Adrenal gland (tissue), 9 donors: ENCODE measurements at regions not wholly inside any gene's neighbourhood (a gene's known extent, or its start where the extent isn't known, plus 50 kb on each side); places are given as distances from the start of the nearest gene placed in this dataset.
"Not testable (repeated sequence)": the region's sequence is repeated elsewhere in the genome, so short reads cannot be mapped to it uniquely, and the experiment has no call there.

ENCODE experiments used
- DNase-seq, 7 donors: peaks; one replicate each; pipeline ENCODE4 v3.0.0-alpha.2; 2019 to 2020
- H3K27ac ChIP-seq, 5 donors: fragments of 200-600 bp; sonication (generic) in 4 of 5; 1 replicate in 3 of 5; 2 replicates in 2 of 5; pipeline versions ENCODE4 v1.5.1 to v1.8.0; 2016 to 2020; ENCODE audit warnings: mild to moderate bottlenecking in 1 of 5
- H3K27me3 ChIP-seq: fragments of 200-600 bp; 2 replicates; pipeline ENCODE4 v1.8.0; 2021
- H3K36me3 ChIP-seq, 2 donors: fragments of 200-600 bp; replicated peaks in 1 of 2; 1 replicate in 1 of 2; 2 replicates in 1 of 2; pipeline versions ENCODE4 v1.5.1 to v1.8.0; 2018 to 2022
- H3K4me1 ChIP-seq, 2 donors: fragments of 200-600 bp; replicated peaks in 1 of 2; 1 replicate in 1 of 2; 2 replicates in 1 of 2; pipeline versions ENCODE4 v1.5.1 to v1.8.0; 2018 to 2021
- H3K4me3 ChIP-seq, 4 donors: fragments of 200-600 bp; sonication (generic) in 3 of 4; one replicate each; pipeline ENCODE4 v1.5.1; 2016 to 2018
- H3K9me3 ChIP-seq, 3 donors: fragments of 200-600 bp; sonication (generic) in 1 of 3; replicated peaks in 1 of 3; 1 replicate in 2 of 3; 2 replicates in 1 of 3; pipeline versions ENCODE4 v1.5.1 to v1.8.0; 2016 to 2021
- POLR2A ChIP-seq, 2 donors: fragments of 450-650 bp; IDR thresholded peaks; one replicate each; pipeline ENCODE4 v1.6.1; 2017; ENCODE audit warnings: antibody characterized with exemption in 2 of 2, mild to moderate bottlenecking in 2 of 2, moderate library complexity in 1 of 2
- WGBS, 4 donors: extraction: QIAGEN DNeasy Blood & Tissue Kit in 2 of 4; methylation state at CpG; one replicate each; pipeline versions ENCODE4 v1.1.5 to v1.1.7; 2013 to 2017; 5-methylcytosine and 5-hydroxymethylcytosine counted together
- intact Hi-C, 2 donors: fragments of 100-400 bp; cut with DNase I; formaldehyde crosslinking; loops; one replicate each; pipeline versions ENCODE4 v1.14.1 to v1.15.0; 2022 to 2023
- TF ChIP-seq, protein P1 (sequence below), 6 experiments: fragments of 450-650 bp in 4 of 6; fragments of 200-600 bp in 2 of 6; sonication (generic) in 1 of 6; IDR thresholded peaks; 1 replicate in 5 of 6; 2 replicates in 1 of 6; pipeline versions ENCODE4 v1.5.1 to v1.8.0; 2016 to 2021; ENCODE audit warnings: antibody characterized with exemption in 6 of 6, mild to moderate bottlenecking in 2 of 6, moderate library complexity in 1 of 6
- donor health status: healthy with polysubstance abuse.
- donor health status: Bipolar disorder and iron deficiency.
- donor health status: DM: yes; HTN: yes; CAD: no.
- donor health status: DM: no; HTN: no; CAD: no.
- donor health status: DM: no; HTN: no; CAD: no.

DNA sequence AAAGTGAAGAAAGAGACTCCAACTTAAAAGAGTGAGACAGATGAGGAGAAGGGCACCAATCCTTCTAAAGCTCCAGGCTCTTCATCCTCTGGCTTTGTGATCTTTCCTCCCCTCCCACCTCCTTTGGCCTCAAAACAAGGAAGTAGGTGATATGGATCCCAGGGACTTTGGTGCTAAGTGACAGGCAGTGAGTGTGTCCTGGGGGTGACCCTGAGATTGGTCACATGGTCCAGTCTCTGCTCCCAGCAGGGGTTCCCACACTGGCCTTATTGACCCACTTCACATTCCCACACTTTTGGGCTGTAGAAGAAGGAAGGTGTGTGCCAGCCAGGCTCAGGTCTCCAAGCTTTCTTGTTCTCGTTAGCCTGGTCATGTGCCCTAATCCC lies 401.2 kb upstream of the PROX1 start:
- 10 to 78% (median 51%) methylated on average over 1 of the region's 1 CpG for WGBS, 4 donors
- H3K27me3 ChIP-seq: no peaks in the 10 kb centered on the region
- TF ChIP-seq, protein P1, sequence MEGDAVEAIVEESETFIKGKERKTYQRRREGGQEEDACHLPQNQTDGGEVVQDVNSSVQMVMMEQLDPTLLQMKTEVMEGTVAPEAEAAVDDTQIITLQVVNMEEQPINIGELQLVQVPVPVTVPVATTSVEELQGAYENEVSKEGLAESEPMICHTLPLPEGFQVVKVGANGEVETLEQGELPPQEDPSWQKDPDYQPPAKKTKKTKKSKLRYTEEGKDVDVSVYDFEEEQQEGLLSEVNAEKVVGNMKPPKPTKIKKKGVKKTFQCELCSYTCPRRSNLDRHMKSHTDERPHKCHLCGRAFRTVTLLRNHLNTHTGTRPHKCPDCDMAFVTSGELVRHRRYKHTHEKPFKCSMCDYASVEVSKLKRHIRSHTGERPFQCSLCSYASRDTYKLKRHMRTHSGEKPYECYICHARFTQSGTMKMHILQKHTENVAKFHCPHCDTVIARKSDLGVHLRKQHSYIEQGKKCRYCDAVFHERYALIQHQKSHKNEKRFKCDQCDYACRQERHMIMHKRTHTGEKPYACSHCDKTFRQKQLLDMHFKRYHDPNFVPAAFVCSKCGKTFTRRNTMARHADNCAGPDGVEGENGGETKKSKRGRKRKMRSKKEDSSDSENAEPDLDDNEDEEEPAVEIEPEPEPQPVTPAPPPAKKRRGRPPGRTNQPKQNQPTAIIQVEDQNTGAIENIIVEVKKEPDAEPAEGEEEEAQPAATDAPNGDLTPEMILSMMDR (IDR thresholded peaks at IDR 0.05): no peak
- TF ChIP-seq POLR2A (IDR thresholded peaks at IDR 0.05): no peak
- intact Hi-C loops: no loop called here
- no peaks in the 10 kb centered on the region for H3K9me3 ChIP-seq
- H3K4me1 ChIP-seq: no peaks in the 10 kb centered on the region
- H3K27ac ChIP-seq: no peak overlapping the region
- DNase-seq: no peak
- H3K36me3 ChIP-seq: no peaks in the 10 kb centered on the region
- no peak overlapping the region for H3K4me3 ChIP-seq

DNA sequence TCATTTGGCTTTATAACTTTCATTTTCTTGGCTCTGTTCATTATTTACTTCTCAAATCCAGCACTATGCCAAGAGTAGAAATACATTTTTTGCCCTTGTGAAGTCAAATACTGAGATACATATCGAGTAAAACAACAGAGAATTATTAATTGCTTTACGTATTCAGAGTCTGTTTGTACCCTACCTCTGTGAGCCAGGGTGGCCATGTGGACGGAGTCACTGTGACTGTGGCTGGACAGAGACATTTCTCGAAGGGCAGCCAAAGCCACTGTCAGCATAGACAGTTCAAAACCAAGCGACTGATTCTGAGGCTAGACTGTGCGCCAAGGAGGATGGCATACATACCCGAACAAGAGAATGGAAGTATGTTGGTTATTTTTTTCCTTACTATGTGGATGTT lies 391.0 kb upstream of the PROX1 start:
- 85 to 87% (median 86%) methylated on average over 7 of the region's 7 CpGs for WGBS, 4 donors
- no peak for DNase-seq
- Histone ChIP-seq H3K36me3 (no peaks in the 10 kb centered on the region), H3K4me3 (no peak overlapping the region), H3K27me3 (no peaks in the 10 kb centered on the region), H3K9me3 (no peaks in the 10 kb centered on the region), H3K4me1 (no peaks in the 10 kb centered on the region), H3K27ac (no peak overlapping the region)
- intact Hi-C loops: no loop called here
- no peak for TF ChIP-seq POLR2A (IDR thresholded peaks at IDR 0.05)
- TF ChIP-seq, protein P1 (IDR thresholded peaks at IDR 0.05): no peak

DNA sequence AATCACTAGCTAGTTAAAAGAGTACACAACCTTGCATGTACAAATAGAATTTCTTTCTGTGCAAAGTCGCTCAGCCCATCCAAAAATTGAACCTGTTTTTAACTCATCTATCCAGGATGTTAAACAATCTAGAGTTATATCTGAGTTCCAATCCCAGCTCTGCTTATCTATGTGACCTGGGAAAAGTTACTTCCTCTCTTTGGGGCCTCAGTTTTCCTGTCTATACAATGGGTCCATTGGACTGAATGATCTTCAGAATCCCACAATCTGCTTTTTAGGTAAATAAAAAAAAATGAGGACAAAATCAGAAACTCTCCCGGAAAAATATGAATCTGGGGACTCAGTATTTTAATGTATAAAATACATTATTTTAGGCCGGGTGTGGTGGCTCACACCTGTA lies 389.5 kb upstream of the PROX1 start:
- H3K4me3 ChIP-seq: no peak overlapping the region
- H3K9me3 ChIP-seq: no peaks in the 10 kb centered on the region
- TF ChIP-seq, protein P1 (IDR thresholded peaks at IDR 0.05): no peak
- no peak for TF ChIP-seq POLR2A (IDR thresholded peaks at IDR 0.05)
- no peaks in the 10 kb centered on the region for H3K36me3 ChIP-seq
- no peak for DNase-seq
- intact Hi-C loops: no loop called here
- WGBS, 4 donors: 91 to 95% (median 94%) methylated on average over 3 of the region's 3 CpGs
- no peaks in the 10 kb centered on the region for H3K4me1 ChIP-seq
- H3K27me3 ChIP-seq: no peaks in the 10 kb centered on the region
- no peak overlapping the region for H3K27ac ChIP-seq

DNA sequence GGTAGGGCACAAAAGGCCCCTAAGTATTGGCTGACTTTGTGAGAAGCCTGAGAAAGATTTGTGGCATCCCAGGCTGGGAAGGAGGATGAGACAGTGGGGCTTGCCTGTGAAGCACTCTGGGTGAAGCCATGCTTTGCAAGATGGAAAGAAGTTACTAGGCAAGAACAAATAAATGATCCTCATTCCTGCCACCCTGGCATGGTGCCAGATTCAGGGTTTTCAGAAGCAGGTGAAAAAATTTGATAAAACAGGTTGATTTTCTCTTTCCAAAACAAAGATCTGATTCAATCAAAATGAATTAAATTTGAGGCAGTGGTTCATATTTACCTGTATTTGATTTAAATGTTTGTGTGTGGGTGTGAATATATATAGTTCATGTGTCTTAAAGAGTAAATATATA lies 386.9 kb upstream of the PROX1 start:
- H3K9me3 ChIP-seq: no peaks in the 10 kb centered on the region
- intact Hi-C loops: no loop called here
- TF ChIP-seq, protein P1 (IDR thresholded peaks at IDR 0.05): no peak
- no peak for TF ChIP-seq POLR2A (IDR thresholded peaks at IDR 0.05)
- H3K4me1 ChIP-seq: no peaks in the 10 kb centered on the region
- H3K4me3 ChIP-seq: no peak overlapping the region
- H3K27ac ChIP-seq: no peak overlapping the region
- DNase-seq: no peak
- H3K27me3 ChIP-seq: no peaks in the 10 kb centered on the region
- H3K36me3 ChIP-seq: no peaks in the 10 kb centered on the region

DNA sequence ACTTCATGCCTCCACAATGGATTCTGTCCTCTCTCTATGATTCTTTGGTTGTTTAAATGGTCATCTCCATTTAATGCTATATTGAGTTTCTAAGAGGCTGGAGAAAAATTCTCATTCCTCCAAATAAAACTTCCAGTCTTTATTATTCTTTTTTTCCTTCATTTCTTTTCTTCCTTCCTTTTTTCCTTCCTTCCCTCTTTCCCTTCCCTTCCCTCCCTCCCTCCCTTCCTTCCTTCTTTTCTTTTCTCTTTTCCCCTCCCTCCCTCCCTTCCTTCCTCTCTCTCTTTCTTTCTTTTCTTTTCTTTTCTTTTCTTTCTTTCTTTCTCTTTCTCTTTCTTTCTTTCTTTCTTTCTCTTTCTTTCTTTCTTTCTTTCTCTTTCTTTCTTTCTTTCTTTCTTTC lies 386.1 kb upstream of the PROX1 start:
- H3K4me3 ChIP-seq, intact Hi-C loops, H3K9me3 ChIP-seq, H3K27ac ChIP-seq, H3K36me3 ChIP-seq, DNase-seq, H3K4me1 ChIP-seq, H3K27me3 ChIP-seq: not testable (repeated sequence)
